HG02973 (cell line): ENCODE measurements at regions not wholly inside any gene's neighbourhood (a gene's known extent, or its start where the extent isn't known, plus 50 kb on each side); places are given as distances from the start of the nearest gene placed in this dataset.

Experiments
- ATAC-seq: cut with Tn5 transposase; IDR thresholded peaks from one replicate; pipeline ENCODE4 v1.9.1; 2021; ENCODE audit warnings: moderate library complexity; ENCODE audit not compliant: unreplicated experiment

DNA sequence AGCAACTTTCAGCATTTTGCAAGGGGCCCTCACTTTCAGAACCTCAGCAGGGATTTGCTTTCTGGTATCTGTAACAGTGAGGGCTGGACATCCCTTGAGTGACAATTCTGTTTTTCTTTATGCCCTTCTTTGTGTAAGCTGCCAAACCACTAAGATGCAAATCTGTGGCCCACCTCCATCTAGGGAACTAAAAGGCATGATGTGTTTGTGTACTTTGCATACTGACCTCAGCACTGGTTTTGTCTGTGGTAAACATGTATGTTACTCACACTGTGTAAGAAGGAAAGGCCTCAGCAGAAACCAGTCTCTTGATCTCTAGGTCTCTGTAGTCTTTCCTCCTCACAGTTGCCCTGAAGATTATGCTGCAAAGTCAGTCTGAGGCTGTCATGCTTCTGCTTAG is 396.6 kb upstream of the DYNLRB2 start:
- ATAC-seq, result peak; percentile 99

DNA sequence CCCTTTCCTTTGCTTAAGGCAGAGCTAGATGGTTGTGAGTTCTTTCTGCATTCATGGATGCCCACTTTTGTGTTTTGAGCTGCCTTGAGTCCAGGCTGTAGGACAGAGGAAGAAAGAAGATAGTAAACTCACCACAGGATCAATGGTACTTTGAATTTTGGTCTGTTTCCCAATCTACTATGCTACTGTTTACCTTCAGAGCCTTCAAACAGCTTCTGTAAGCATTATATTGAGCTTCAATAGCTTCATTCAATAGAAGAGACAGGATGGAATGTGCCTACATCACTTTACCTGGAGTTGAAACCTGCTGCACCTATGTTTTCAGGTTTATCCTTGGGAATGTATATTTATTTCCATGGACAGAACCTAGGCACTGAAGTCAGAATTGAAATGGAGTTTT is 397.9 kb upstream of the DYNLRB2 start:
- ATAC-seq, result no peak

DNA sequence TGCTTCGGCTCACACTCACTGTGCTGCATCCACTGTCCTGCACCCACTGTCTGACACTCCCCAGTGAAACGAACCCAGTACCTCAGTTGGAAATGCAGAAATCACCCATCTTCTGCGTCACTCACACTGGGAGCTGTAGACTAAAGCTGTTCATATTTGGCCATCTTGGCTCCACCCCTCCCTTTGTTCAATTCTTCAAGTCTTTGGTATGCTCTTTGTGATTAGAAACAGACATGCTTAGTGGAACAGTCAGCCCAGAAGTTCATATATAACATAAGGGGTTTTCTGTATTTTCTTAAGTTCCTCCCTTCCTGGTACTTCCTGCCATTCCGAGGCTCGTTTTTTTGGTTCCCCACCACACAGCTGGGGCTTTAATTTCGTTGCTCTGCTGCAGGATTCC is 398.5 kb upstream of the DYNLRB2 start:
- no peak for ATAC-seq

DNA sequence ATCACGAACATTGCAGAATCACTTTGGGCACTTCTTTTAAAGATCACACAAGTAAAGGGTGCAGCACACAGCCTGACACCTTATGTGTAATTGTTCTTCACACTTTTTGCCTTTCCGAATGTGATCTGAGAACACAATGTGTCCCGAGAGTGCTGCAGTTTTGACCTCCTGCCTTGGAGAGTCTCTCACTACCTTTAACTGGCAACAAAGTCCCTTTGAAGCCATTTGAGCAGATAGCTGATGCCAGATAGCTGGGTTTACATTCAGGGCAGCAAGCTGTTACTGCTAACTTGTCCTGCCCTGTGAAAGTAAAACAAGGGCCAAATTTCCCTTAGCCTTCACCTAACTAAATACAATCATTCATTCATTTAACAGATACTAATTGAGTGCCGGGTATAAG is 411.0 kb upstream of the DYNLRB2 start:
- ATAC-seq, result no peak

DNA sequence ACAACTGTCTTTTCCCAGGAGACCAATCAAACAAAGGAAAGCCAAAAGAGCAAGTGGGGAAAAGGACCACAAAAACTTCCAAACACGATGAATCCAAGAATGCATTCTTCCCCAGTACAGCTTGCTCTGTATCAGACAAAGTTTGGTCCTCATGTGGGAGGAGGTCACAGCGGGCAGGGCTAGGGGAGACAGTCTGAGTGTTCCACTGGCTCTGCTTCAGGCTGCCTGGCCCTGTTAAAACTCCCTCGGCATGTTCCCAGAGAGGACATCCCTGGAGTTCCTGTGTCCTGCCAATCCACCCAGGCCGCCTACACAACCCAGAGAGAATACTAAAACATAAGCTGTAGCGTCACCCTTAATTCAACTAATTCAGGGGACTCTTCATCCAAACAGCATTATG is 415.1 kb upstream of the DYNLRB2 start:
- no peak for ATAC-seq

DNA sequence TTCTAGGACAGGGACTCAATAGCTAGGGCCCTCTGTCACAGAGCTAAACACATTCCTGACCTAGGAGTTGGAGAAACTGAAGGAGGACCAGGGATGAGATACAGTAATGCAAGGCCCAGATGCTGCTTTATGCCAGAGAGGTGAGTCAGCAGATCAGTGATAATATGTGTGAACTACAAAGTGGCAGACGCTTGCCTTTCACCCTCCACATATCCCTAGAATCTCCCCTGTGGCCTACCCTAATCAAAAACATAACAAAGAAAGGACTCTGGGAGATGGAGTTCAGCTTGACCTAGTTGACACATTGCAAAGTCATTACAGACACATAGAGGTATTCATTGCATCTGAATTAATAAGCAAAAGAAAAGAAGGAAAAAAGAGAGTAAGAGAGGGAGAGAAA is 417.6 kb upstream of the DYNLRB2 start:
- no peak for ATAC-seq

DNA sequence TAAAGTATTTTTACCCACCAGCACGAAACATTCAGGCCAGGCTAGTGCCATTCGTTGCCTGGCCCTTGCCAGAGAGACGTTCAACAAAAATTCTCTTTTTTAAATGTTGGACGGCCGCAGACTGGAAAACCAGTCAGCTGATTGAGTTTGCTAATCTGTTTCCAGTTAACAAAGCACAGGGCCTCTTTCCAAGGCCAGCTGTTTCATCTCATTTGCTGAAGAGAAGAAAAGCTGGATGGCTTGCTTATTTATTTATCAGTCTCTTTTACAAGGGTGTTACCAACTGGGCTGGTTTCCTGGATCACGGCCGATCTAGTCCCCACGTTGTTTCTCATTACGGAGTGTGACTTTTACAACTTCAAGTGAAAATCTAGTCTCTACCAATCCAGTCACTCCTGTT is 418.7 kb upstream of the DYNLRB2 start:
- ATAC-seq, result no peak

DNA sequence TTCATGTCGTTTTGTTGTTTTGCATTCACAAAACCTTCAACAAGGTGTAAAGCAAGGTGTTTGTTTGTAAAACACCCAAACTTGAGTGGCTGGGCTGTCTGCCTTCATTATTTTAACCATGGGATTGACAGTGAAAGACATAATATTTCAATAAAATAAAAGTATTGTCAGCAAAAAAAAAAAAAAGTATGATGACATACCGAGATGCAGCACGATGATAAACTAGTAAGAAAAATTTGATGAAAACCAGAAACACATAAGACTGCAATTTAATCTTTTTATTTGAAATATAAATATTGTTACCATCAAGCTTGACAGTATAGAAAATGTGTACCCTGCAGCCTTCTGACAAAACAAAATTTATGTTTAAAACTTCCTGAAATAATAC is 419.3 kb upstream of the DYNLRB2 start:
- no peak for ATAC-seq

DNA sequence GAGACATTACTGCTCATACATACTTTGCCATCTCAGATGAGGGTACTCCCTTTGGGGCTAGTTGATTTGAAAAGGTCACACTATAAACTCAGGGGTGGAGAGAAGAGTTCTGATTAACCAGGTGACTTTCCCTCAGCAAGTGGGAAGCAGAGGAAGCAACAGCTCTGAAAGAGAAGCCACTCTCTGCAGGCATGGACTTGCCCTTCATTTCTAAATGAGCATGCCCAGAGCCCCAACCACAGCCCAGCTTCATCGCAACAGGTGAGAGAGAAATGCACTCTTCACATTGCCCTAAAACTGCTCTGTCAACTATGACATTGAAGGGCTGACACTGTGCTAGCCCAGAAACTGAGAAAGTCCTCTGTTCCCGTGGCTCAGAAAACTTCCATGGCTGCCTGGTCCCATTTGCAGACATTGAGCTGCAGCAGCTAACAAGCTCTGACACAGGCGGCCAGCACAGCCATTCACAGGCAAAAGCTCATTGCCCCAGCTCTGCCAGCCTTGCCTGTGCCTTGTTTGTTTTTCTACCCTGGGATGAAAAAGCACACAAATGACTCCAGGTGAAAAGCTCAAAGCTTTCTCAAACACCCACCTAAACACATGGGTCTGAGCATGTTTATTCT is 419.8 kb upstream of the DYNLRB2 start:
- no peak for ATAC-seq

DNA sequence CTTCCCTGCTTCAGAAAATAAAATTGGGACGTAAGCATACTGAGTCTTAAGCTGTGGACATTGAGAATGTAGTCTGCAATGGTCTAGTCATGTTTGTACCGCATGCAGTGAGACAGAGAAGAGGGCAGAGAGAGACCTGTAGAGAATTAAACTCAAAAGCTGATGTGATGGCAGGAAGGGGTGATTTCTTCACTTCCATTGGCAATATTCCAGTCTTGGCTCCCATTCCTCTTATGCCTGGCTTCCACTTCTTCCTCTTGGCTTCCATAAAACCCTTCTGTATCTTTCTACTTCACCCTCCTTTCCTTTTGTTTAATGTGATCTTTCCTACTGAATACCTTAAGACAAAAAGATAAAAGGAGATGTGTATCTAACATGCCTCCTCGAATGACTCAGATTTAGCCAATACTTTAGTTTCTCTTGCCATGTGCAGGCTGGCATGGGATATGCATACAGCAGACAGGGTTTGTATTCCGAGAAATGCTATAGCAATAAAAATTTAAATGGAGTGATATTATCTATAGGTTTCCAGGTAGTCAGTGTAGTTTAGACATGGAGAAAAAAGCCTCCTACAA is 423.1 kb upstream of the DYNLRB2 start:
- ATAC-seq, result no peak

DNA sequence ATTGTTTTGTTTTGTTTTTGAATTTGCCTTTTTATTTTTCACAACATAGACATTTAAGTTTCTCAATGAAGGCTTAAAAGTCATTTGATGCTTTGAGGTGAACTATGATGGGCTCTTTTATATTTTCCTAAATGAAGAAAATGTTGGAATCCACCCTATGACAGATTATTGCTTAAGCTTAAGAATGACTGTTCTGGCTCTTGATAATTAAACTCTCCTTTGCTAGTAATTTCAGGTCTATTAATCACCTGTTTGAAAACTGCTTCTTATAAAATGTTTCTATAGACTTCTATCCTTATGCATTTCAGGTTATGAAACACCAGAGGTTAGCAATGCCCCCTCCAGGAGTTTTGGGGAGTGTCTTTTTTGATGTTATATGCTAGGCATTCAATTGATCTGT is 424.1 kb upstream of the DYNLRB2 start:
- no peak for ATAC-seq

DNA sequence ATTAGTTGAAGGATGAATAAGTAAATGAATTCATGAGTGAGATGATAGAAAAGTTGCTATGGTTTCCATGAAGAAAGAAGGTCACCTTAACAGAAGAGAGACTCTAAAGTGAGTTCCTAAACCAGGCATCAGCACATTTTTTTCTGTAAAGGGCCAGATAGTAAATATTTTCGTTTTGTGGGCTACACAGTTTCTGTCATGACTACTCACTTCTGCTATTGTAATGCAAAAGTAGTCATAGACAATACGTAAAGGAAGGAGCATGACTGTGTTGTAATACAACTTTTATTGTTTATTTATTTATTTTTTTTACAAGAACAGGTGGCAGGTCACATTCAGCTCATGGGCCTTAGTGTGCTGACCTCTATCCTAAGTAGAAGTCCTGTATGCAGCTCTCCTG is 426.1 kb upstream of the DYNLRB2 start:
- peak; percentile 74 for ATAC-seq

DNA sequence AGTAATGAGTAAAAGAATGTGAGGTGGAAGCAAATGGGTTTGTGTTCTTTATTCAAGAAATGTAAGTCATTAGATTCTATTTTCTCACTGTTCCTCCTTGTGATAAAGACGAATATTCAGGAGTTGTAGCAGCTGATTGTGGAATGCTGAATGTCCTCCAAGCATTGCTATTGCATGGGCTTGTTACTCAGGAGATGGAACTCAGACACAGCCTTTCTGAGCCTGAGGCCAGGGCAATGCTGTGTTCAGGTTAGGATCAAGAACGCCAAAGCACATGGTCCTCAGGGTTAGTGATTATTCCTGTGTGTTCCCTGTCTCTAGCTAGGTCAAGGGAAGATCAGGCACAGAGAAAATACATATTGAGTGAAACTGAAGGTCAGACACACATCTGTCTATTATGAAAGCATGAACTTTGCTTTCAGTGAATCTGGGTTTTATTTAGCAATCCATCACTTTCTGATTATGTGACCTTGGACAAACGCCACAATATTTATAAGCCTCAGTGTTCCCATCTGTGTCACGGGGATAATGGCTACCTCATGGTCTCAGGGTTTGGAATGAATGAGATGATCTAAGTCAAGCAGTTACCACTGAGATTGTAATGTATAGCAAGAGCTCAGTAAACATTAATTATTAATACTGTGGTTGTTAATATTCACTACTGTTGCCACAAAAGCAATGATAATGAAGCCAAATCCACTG is 426.8 kb upstream of the DYNLRB2 start:
- no peak for ATAC-seq

DNA sequence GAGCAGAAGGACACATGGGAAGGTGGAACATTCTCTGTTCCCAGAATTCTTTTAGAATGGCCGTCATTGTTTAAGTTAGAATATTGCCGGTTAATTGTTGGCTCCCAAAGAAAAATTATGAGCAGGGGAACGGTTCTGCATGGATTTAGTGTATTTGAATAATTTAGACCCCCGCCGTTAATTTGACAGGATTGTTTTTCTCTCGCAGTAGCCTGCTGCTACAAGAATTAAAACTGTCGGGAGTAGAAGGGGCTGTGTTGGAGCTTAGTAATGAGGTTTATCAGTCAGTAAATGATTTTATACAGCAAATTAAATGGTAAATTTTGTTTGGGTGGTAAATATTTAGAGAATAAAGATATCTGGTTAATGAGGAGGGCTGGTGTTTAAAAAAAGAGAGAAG is 431.2 kb upstream of the DYNLRB2 start:
- no peak for ATAC-seq

DNA sequence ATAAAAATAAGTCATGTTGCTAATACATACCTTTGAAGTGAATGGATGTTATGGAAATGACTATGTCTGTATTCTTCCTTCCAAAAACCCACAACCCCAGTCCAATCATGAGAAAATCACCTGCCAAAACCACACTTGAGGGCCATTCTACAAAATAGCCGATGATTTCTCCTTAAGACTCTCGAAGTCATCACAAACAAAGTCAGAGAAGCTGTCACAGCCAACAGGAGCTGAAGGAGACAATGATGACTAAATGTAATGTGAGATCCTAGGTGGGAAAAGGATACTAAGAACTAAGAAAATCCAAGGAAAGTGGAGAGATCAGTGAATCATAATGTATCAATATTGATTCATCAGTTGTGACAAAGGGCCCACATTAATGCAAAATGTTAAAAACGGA is 432.9 kb upstream of the DYNLRB2 start:
- ATAC-seq, result no peak

DNA sequence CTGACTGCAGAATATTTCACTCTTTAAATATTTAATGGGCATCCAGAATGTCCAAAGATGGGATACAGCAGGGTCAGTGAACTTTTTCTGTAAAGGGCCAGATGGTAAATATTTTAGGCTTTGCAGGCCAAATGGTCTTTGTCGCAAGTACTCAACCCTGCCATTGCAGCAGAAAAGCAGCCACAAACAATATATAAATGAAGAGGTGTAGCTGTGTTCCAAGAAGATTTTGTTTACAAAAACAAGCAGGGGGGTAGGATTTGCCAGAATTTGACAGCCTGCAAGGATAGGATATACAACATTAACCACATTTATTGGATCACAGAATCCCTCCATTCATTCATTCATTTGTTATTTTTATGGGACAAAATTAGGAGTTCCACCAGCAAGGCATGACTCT is 435.0 kb upstream of the DYNLRB2 start:
- ATAC-seq, result no peak

DNA sequence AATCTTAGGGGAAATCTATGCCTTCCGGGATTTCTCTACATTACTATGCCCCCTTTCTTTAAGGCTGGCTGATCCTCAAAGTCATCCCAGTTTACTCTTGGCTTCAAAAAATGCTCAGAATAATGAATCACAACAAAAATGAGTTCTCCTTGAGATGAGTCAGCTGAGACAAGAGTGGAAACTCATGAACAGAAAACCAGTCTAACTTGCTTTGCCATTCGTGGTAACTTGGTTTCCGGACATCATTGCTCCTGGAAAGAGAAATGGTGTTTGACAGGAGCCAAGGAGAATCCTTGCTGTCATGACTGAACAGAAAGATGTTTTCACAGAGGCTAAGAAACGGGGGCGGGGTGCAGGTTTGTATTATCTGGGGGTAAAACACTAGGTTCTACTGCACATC is 435.6 kb upstream of the DYNLRB2 start:
- no peak for ATAC-seq

DNA sequence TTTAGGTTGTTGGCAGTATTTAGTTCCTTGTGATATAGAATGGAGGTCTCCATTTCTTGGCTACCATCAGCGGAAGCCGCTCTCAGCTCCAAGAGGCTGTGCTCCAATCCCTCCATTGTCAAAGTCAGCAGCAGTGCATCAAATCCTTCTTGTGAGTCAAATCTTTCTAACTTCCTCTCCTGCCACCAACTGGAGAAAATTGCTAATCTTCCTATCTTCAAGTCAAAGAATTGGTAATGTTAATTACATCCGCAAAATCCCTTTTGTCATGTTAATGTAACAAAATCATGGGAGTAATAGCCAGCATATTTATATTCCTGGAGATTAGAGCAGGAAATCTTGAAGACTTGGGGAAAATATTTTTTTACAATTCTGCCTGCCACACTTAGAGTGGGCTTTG is 436.4 kb upstream of the DYNLRB2 start:
- ATAC-seq, result no peak

DNA sequence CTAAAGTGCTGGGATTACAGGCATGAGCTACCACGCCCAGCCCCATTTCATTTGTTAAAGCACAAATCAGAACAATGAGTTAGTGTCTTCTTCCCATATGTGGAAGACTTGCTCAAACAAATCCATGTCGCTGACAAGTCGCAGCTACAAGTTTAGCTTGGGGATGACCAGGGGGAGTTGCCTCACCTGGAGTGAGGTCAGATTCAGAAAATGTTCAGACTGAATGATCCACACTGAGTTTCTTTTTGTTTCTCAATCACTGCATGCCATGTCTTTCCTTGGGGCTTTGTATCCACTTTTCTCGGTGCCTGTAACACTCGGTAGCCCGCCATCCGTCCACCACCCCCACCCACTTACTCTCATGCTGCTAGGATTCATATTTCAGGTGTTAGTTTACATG is 437.3 kb upstream of the DYNLRB2 start:
- ATAC-seq, result no peak

DNA sequence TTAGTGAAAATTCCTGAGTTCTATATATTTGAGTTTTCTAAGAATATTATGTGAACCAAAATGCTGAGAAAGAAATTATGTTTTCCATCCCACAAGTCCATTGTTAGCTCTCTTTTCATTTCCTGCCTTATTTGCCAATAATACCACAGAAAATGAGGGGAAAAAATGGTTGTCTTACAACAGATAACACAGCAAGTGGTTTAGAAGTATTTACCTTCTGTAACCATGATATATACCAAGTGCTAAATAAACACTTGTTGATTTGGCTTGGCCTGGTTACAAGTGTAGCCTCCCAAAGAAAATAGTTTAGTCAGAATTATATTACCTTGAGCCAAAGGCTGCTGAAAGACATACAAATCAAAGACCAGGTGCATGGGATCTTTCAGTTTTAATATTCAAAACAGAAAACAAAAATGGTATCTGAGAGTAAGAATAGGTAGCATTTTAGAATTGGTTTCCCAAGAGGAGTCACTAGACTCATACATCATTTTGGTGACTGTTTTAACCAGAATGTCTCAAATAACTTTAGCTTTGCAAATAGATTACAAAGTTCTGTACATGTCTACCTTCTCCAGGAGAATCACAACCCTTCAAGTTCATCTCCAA is 439.8 kb upstream of the DYNLRB2 start:
- ATAC-seq, result no peak

DNA sequence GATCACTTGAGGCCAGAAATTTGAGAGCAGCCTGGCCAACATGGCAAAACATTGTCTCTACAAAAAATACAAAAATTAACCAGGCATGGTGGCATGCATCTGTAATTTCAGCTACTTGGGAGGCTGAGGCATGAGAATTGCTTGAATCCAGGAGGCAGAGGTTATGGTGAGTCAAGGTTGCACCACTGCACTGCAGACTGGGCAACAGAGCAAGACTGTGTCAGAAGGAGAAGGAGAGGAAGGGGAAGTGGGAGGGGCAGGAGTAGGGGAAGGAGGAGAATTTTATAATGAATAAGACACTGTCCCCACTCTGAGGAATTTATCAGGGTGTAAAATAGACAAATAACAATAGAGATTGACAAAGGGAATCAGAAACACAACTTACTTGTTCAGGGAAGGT is 440.6 kb upstream of the DYNLRB2 start:
- ATAC-seq, result no peak

DNA sequence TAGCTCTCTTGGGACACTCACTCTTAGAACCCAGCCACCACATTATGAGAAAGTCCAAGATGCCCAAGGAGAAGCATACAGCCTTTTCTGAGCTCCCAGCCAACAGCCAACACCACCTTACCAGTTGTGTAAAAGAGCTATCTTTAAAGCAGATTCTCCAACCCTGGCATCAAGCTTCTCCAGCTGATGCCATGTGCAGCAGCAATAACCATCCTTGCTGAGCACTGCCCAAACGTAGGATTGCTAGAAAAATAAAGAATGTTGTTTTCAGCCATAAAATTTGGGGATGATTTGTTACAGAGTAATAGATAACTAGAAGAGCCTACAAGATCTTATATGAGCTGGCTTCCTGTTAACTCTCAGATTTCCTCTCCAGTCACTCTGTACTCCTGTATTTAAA is 443.7 kb upstream of the DYNLRB2 start:
- ATAC-seq, result no peak
